ENCODE measurements at regions not wholly inside any gene's neighbourhood (a gene's known extent, or its start where the extent isn't known, plus 50 kb on each side); places are given as distances from the start of the nearest gene placed in this dataset.

DNA sequence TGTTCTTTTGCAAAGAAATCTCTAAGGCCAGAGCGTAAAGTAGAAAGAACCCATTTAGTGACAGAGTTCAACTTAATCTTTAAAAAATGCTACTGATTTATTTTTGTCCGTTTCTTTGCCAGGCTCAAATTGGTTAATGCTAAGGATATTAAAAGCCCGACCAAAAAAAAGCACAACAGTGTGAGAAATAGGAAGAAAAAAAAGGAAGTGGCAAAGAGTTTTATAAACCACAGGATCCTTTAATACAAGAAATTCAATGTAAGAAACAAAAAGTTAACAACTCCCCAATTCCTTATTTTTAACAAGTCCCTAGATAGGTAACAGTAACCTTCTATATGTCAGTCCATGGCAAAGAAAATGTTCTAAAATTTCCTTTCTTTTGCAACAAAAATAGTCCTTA is 480.4 kb downstream of the ACTRT1 start:
- Histone ChIP-seq H2AK5ac (ENCODE audit: insufficient read length, low read length) (no peak overlapping the region), H2BK5ac (ENCODE audit: insufficient read length, low read length) (no peak overlapping the region), H3K27me3 (ENCODE audit: insufficient read depth, low read length) (no peaks in the 10 kb centered on the region), H3K27ac (ENCODE audit: insufficient read length, low read depth, low read length) (no peak overlapping the region), H3K23me2 (ENCODE audit: insufficient read length, low read depth, low read length, poor library complexity, severe bottlenecking) (no peaks in the 10 kb centered on the region), H3T11ph (ENCODE audit: low read length) (no peak overlapping the region), H3K79me1 (ENCODE audit: insufficient read depth, low read depth, low read length, poor library complexity, severe bottlenecking) (no peaks in the 10 kb centered on the region), H2BK120ac (ENCODE audit: low read depth, low read length, poor library complexity, severe bottlenecking) (no peak overlapping the region), H3K4me2 (ENCODE audit: insufficient read depth, insufficient read length, low read length) (no peak overlapping the region), H2BK12ac (ENCODE audit: insufficient read length, low read depth, low read length) (no peak overlapping the region), H3K23ac (ENCODE audit: insufficient read length, low read depth, low read length) (no peak overlapping the region), H2BK20ac (ENCODE audit: low read depth, low read length, poor library complexity, severe bottlenecking) (no peak overlapping the region), H4K91ac (ENCODE audit: insufficient read length, low read depth, low read length) (no peak overlapping the region), H3K79me2 (ENCODE audit: insufficient read depth, low read length) (no peaks in the 10 kb centered on the region), H3K9ac (ENCODE audit: extremely low read depth, insufficient read length, low read length) (no peak overlapping the region), H4K8ac (replicated peaks; ENCODE audit: insufficient read length, low read depth, low read length) (no peak overlapping the region), H4K5ac (ENCODE audit: insufficient read length, low read depth, low read length) (no peak overlapping the region), H3K4me1 (ENCODE audit: insufficient read depth, low read length) (no peaks in the 10 kb centered on the region), H3K18ac (ENCODE audit: insufficient read length, low read depth, low read length) (no peak overlapping the region), H3K56ac (ENCODE audit: insufficient read length, low read depth, low read length) (no peak overlapping the region), H3K14ac (ENCODE audit: insufficient read depth, low read length) (no peak overlapping the region), H2AFZ (ENCODE audit: low read length) (no peak overlapping the region), H4K20me1 (ENCODE audit: control insufficient read depth, insufficient read depth, insufficient read length) (no peaks in the 10 kb centered on the region), H3K9me3 (ENCODE audit: control insufficient read depth, low read depth, low read length) (no peaks in the 10 kb centered on the region), H2BK15ac (ENCODE audit: low read depth, low read length) (no peak overlapping the region), H3K4ac (ENCODE audit: low read depth, low read length) (no peak overlapping the region)
- WGBS (ENCODE audit: extremely low coverage, insufficient read length, low lambda C conversion rate), result no CpG with 5 or more reads among the region's 3 CpGs
- DNase-seq, result no peak
- H3K27me3 Mint-ChIP-seq (ENCODE audit: low read depth), result peaks cover under 1% of the 10 kb centered on the region; the same call in 1 of the 2 replicates
- peaks cover 9 to 23% (median 20%) of the 10 kb centered on the region in 3 experiments; a peak in 6 of 7 replicates for H3K36me3 Mint-ChIP-seq (ENCODE audit: insufficient read depth in 1 of 3, low read depth in 3 of 3)
- no peak for TF ChIP-seq CTCF (conservative IDR thresholded peaks at IDR 0.05)
- peaks cover 31 to 69% of the 10 kb centered on the region in 2 experiments for H3K9me3 Mint-ChIP-seq
- H3K4me1 Mint-ChIP-seq, result peaks cover 27 to 31% of the 10 kb centered on the region in 2 experiments
- no peak overlapping the region for H3K4me3 Mint-ChIP-seq
- H3K27ac Mint-ChIP-seq, result peak overlapping the region in 1 of 3 experiments; percentile 85; a peak in 2 of 7 replicates
